ENCODE measurements at regions not wholly inside any gene's neighbourhood (a gene's known extent, or its start where the extent isn't known, plus 50 kb on each side); places are given as distances from the start of the nearest gene placed in this dataset.
"Not testable (repeated sequence)": the region's sequence is repeated elsewhere in the genome, so short reads cannot be mapped to it uniquely, and the experiment has no call there.

GRCh38 chr21:15203740-15204139 is 138.9 kb upstream of the NRIP1 start:
- no peak for DNase-seq (ENCODE audit: low read depth in 2 of 2)

GRCh38 chr21:15204140-15204969 is 139.6 kb upstream of the NRIP1 start:
- DNase-seq (ENCODE audit: low read depth in 2 of 2): no peak

GRCh38 chr21:15204970-15205286 is 140.1 kb upstream of the NRIP1 start:
- no peak for DNase-seq (ENCODE audit: low read depth in 2 of 2)

GRCh38 chr21:15206514-15206913 is 141.7 kb upstream of the NRIP1 start:
- DNase-seq (ENCODE audit: low read depth in 2 of 2): no peak

GRCh38 chr21:15207231-15207630 is 142.4 kb upstream of the NRIP1 start:
- DNase-seq (ENCODE audit: low read depth in 2 of 2): no peak

GRCh38 chr21:15207635-15208370 is 143.0 kb upstream of the NRIP1 start:
- DNase-seq (ENCODE audit: low read depth in 2 of 2): no peak

- no peak for DNase-seq (ENCODE audit: low read depth in 2 of 2)
Measured at GRCh38 chr21:15208786-15209185, 144.0 kb upstream of the NRIP1 start.

GRCh38 chr21:15209224-15209623 is 144.4 kb upstream of the NRIP1 start:
- no peak for DNase-seq (ENCODE audit: low read depth in 2 of 2)

- DNase-seq (ENCODE audit: low read depth in 2 of 2): no peak
Measured at GRCh38 chr21:15210235-15210678, 145.5 kb upstream of the NRIP1 start.

- no peak for DNase-seq (ENCODE audit: low read depth in 2 of 2)
Measured at GRCh38 chr21:15211491-15212133, 146.8 kb upstream of the NRIP1 start.

- DNase-seq (ENCODE audit: low read depth in 2 of 2): no peak
Measured at GRCh38 chr21:15212206-15212605, 147.4 kb upstream of the NRIP1 start.

GRCh38 chr21:15218476-15218875 is 153.7 kb upstream of the NRIP1 start:
- not testable (repeated sequence) for DNase-seq (ENCODE audit: low read depth in 2 of 2)

GRCh38 chr21:15219039-15219438 is 154.2 kb upstream of the NRIP1 start:
- DNase-seq (ENCODE audit: low read depth in 2 of 2): no peak

- DNase-seq (ENCODE audit: low read depth in 2 of 2): no peak
Measured at GRCh38 chr21:15219894-15220293, 155.1 kb upstream of the NRIP1 start.

- peak; percentile 18 to 20 for DNase-seq (ENCODE audit: low read depth in 2 of 2)
Measured at GRCh38 chr21:15221799-15222386, 157.1 kb upstream of the NRIP1 start.

GRCh38 chr21:15222707-15223106 is 157.9 kb upstream of the NRIP1 start:
- no peak for DNase-seq (ENCODE audit: low read depth in 2 of 2)

- DNase-seq (ENCODE audit: low read depth in 2 of 2): peak; percentile 55 to 57
Measured at GRCh38 chr21:15224346-15225086, 159.7 kb upstream of the NRIP1 start.

GRCh38 chr21:15227919-15228318 is 163.1 kb upstream of the NRIP1 start:
- DNase-seq (ENCODE audit: low read depth in 2 of 2): no peak

- DNase-seq (ENCODE audit: low read depth in 2 of 2): no peak
Measured at GRCh38 chr21:15229390-15229789, 164.6 kb upstream of the NRIP1 start.

GRCh38 chr21:15233611-15234010 is 168.8 kb upstream of the NRIP1 start:
- DNase-seq (ENCODE audit: low read depth in 2 of 2): no peak

GRCh38 chr21:15236111-15236510 is 171.3 kb upstream of the NRIP1 start:
- DNase-seq (ENCODE audit: low read depth in 2 of 2): no peak

GRCh38 chr21:15240848-15241247 is 176.0 kb upstream of the NRIP1 start:
- no peak for DNase-seq (ENCODE audit: low read depth in 2 of 2)
